CD4-positive, alpha-beta T cell (primary cell): ENCODE measurements at regions not wholly inside any gene's neighbourhood (a gene's known extent, or its start where the extent isn't known, plus 50 kb on each side); places are given as distances from the start of the nearest gene placed in this dataset.

Experiments used
- ATAC-seq: fragments of 200-7000 bp; cut with Tn5 transposase; one replicate; pipeline ENCODE4 v1.10.0; 2022; ENCODE audit warnings: mild to moderate bottlenecking; ENCODE audit not compliant: poor library complexity
- CTCF ChIA-PET: fragments of 350-600 bp; sonication (Branson Sonifier 250); formaldehyde crosslinking; loops from one replicate; lab custom pipeline; 2021; ENCODE audit warnings: antibody characterized with exemption, inconsistent platforms; lab: Charles Lee
- POLR2A ChIA-PET: fragments of 350-600 bp; sonication (Branson Sonifier 250); formaldehyde crosslinking; loops from one replicate; lab custom pipeline; 2021; ENCODE audit warnings: antibody characterized with exemption, inconsistent platforms; lab: Charles Lee
- DNase-seq, 14 experiments: peaks; one replicate each; pipeline ENCODE4 v3.0.0-alpha.2; 2013 to 2020; ENCODE audit warnings: mixed read lengths in 2 of 14
- H3K27ac ChIP-seq, 2 donors: one replicate each; pipeline versions ENCODE4 v1.5.1 to v1.7.0; 2013; ENCODE audit warnings: low read length in 2 of 2, low read depth in 1 of 2, mild to moderate bottlenecking in 1 of 2
- H3K27me3 ChIP-seq, 2 experiments: 1 replicate in 1 of 2; 2 replicates in 1 of 2; pipeline versions ENCODE4 v1.6.1 to v1.7.0; 2013; ENCODE audit warnings: low read length in 2 of 2, control low read depth in 1 of 2, mild to moderate bottlenecking in 1 of 2, moderate library complexity in 1 of 2; ENCODE audit not compliant: insufficient read depth in 2 of 2, control insufficient read depth in 1 of 2
- H3K36me3 ChIP-seq: one replicate; pipeline ENCODE4 v1.6.1; 2013; ENCODE audit warnings: low read length, control low read depth; ENCODE audit not compliant: insufficient read depth
- H3K4me1 ChIP-seq: one replicate; pipeline ENCODE4 v1.6.1; 2013; ENCODE audit warnings: low read length, control low read depth; ENCODE audit not compliant: insufficient read depth
- H3K4me3 ChIP-seq: one replicate; pipeline ENCODE4 v1.5.1; 2013; ENCODE audit warnings: mild to moderate bottlenecking, low read length, moderate library complexity
- H3K9me3 ChIP-seq, 2 experiments: 1 replicate in 1 of 2; 2 replicates in 1 of 2; pipeline versions ENCODE4 v1.6.1 to v1.7.0; 2013; ENCODE audit warnings: low read length in 2 of 2, mild to moderate bottlenecking in 2 of 2, control low read depth in 1 of 2, moderate library complexity in 1 of 2; ENCODE audit not compliant: control insufficient read depth in 1 of 2, insufficient read depth in 1 of 2
- H3K27ac Mint-ChIP-seq: one replicate; pipeline ENCODE4 v1.8.0; 2020; ENCODE audit warnings: mixed read lengths
- H3K27me3 Mint-ChIP-seq: one replicate; pipeline ENCODE4 v1.8.0; 2021; ENCODE audit warnings: mixed read lengths
- H3K36me3 Mint-ChIP-seq: one replicate; pipeline ENCODE4 v1.8.0; 2021; ENCODE audit warnings: low read depth, mixed read lengths
- H3K4me1 Mint-ChIP-seq: one replicate; pipeline ENCODE4 v1.8.0; 2021; ENCODE audit warnings: low read depth, mixed read lengths
- H3K4me3 Mint-ChIP-seq: one replicate; pipeline ENCODE4 v1.8.0; 2020; ENCODE audit warnings: mild to moderate bottlenecking, mixed read lengths
- H3K9me3 Mint-ChIP-seq: one replicate; pipeline ENCODE4 v1.8.0; 2020; ENCODE audit warnings: mixed read lengths
- intact Hi-C, 2 experiments: fragments of 100-400 bp; cut with DNase I in 1 of 2; cut with micrococcal nuclease in 1 of 2; formaldehyde crosslinking; loops; one replicate each; pipeline versions ENCODE4 v1.15.1 to v1.9.0; 2023 to 2025; cut with DNase I, micrococcal nuclease
- TF ChIP-seq, protein P1 (sequence below): fragments of 200-600 bp; IDR thresholded peaks from one replicate; pipeline ENCODE4 v1.8.0; 2022; ENCODE audit warnings: antibody characterized with exemption, mild to moderate bottlenecking

DNA sequence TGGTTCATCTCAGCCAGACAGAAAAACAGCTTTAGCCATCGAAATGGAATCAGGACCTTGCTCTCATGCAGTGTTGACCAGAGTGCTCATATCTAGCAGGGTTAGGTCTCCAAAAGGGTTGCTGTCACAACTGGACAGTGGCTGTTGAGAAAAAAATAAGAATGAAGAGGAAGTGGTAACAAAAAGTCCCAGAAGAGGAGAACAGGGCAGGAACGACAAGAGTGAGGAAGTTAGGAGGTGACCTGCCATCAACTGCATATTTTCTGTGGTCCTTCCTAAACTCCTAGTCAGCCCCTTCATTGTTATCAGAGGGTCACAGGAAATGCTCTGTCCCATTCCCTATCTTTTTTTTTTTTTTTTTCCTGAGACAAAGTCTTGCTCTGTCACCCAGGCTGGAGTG, 188.1 kb upstream of the LINC00305 start:
- no peaks in the 10 kb centered on the region for H3K4me1 ChIP-seq
- DNase-seq (no peak), ATAC-seq (no peak)
- no peaks in the 10 kb centered on the region for H3K4me1 Mint-ChIP-seq
- H3K36me3 ChIP-seq, result no peaks in the 10 kb centered on the region
- no peaks in the 10 kb centered on the region for H3K36me3 Mint-ChIP-seq
- H3K27ac ChIP-seq, result no peak overlapping the region
- intact Hi-C loops, result no loop called here
- no peaks in the 10 kb centered on the region for H3K27me3 ChIP-seq
- H3K27me3 Mint-ChIP-seq, result no peaks in the 10 kb centered on the region
- H3K4me3 Mint-ChIP-seq, result no peak overlapping the region
- no peaks in the 10 kb centered on the region for H3K9me3 ChIP-seq
- ChIA-PET POLR2A (no interaction called here), CTCF (no interaction called here)
- H3K4me3 ChIP-seq, result no peak overlapping the region
- peaks cover 2% of the 10 kb centered on the region for H3K9me3 Mint-ChIP-seq
- H3K27ac Mint-ChIP-seq, result no peak overlapping the region
- TF ChIP-seq, protein P1, sequence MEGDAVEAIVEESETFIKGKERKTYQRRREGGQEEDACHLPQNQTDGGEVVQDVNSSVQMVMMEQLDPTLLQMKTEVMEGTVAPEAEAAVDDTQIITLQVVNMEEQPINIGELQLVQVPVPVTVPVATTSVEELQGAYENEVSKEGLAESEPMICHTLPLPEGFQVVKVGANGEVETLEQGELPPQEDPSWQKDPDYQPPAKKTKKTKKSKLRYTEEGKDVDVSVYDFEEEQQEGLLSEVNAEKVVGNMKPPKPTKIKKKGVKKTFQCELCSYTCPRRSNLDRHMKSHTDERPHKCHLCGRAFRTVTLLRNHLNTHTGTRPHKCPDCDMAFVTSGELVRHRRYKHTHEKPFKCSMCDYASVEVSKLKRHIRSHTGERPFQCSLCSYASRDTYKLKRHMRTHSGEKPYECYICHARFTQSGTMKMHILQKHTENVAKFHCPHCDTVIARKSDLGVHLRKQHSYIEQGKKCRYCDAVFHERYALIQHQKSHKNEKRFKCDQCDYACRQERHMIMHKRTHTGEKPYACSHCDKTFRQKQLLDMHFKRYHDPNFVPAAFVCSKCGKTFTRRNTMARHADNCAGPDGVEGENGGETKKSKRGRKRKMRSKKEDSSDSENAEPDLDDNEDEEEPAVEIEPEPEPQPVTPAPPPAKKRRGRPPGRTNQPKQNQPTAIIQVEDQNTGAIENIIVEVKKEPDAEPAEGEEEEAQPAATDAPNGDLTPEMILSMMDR, result no peak

DNA sequence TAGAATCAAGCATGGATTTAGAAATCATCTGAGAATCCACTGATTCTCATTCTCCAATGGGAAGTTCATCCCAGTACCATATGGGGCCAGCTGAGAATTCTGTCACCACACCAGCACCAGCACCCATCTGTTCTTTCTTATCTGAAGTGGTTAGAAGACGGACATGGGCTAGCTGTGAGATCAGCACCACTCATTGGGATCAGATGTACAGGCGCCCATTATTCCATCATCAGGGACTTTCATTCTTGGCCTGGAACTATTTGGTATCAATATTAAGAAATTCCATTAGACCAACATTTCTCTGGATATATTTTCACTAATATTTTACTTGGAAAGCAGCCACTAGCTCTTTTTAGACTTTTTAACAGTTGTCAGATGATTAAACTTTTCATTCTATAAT, 185.9 kb upstream of the LINC00305 start:
- Histone ChIP-seq H3K27me3 (no peaks in the 10 kb centered on the region), H3K4me3 (no peak overlapping the region), H3K4me1 (no peaks in the 10 kb centered on the region), H3K9me3 (no peaks in the 10 kb centered on the region), H3K27ac (no peak overlapping the region), H3K36me3 (no peaks in the 10 kb centered on the region)
- TF ChIP-seq, protein P1, result no peak
- POLR2A ChIA-PET, result no interaction called here
- Mint-ChIP-seq H3K27me3 (no peaks in the 10 kb centered on the region), H3K36me3 (no peaks in the 10 kb centered on the region), H3K4me1 (no peaks in the 10 kb centered on the region), H3K27ac (no peak overlapping the region), H3K9me3 (peaks cover 4% of the 10 kb centered on the region), H3K4me3 (no peak overlapping the region)
- CTCF ChIA-PET, result no interaction called here
- no peak for ATAC-seq
- no peak for DNase-seq
- intact Hi-C loops, result no loop called here

DNA sequence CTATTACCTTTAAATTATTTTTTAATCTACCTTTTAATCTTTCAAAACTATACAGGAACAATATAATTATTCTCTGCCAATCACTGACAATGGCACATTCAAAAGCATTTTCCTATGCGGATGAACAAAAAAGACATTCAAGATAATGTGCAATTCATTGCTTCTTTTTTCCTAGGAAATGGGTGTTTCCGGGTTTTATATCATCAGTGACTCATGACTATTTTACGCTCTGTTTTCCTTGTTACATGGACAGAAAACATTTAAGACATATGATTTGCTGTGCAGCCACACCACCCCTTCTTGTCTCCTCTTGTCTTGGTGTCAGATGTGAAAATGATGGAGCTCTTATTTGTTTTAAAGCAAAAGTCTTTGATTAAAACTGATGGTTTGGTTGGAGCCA, 184.7 kb upstream of the LINC00305 start:
- CTCF ChIA-PET, result no interaction called here
- intact Hi-C loops, result no loop called here

More for the DNA sequence above, 184.7 kb upstream of the LINC00305 start:
- H3K9me3 Mint-ChIP-seq, result peaks cover 4% of the 10 kb centered on the region
- H3K4me3 ChIP-seq, result no peak overlapping the region
- POLR2A ChIA-PET, result no interaction called here
- no peak overlapping the region for H3K27ac Mint-ChIP-seq
- ATAC-seq, result no peak
- no peaks in the 10 kb centered on the region for H3K4me1 ChIP-seq
- H3K4me1 Mint-ChIP-seq, result no peaks in the 10 kb centered on the region
- H3K27me3 Mint-ChIP-seq, result no peaks in the 10 kb centered on the region
- no peaks in the 10 kb centered on the region for H3K27me3 ChIP-seq
- no peaks in the 10 kb centered on the region for H3K9me3 ChIP-seq
- TF ChIP-seq, protein P1, result no peak
- no peak overlapping the region for H3K27ac ChIP-seq
- no peaks in the 10 kb centered on the region for H3K36me3 ChIP-seq
- H3K4me3 Mint-ChIP-seq, result no peak overlapping the region
- DNase-seq, result no peak
- H3K36me3 Mint-ChIP-seq, result no peaks in the 10 kb centered on the region
